GF-D8 (cell line): ENCODE measurements at regions not wholly inside any gene's neighbourhood (a gene's known extent, or its start where the extent isn't known, plus 50 kb on each side); places are given as distances from the start of the nearest gene placed in this dataset.
"Not testable (repeated sequence)": the region's sequence is repeated elsewhere in the genome, so short reads cannot be mapped to it uniquely, and the experiment has no call there.

Experiments used
- DNase-seq: peaks from one replicate; lab custom pipeline; 2025; lab: John Stamatoyannopoulos, UW

GRCh38 chr3:181987736-181988135, 276.0 kb downstream of the SOX2 start:
- no peak for DNase-seq

GRCh38 chr3:181998828-181999227, 287.1 kb downstream of the SOX2 start:
- DNase-seq, result no peak

GRCh38 chr3:181999314-181999713, 287.6 kb downstream of the SOX2 start:
- no peak for DNase-seq

GRCh38 chr3:182000447-182000846, 288.7 kb downstream of the SOX2 start:
- no peak for DNase-seq

GRCh38 chr3:182005219-182005618, 293.5 kb downstream of the SOX2 start:
- DNase-seq, result no peak

- no peak for DNase-seq
Measured at GRCh38 chr3:182005701-182006100, 294.0 kb downstream of the SOX2 start.

GRCh38 chr3:182006431-182006830, 294.7 kb downstream of the SOX2 start:
- DNase-seq, result no peak

GRCh38 chr3:182007441-182007840, 295.7 kb downstream of the SOX2 start:
- no peak for DNase-seq

GRCh38 chr3:182018361-182018760, 306.6 kb downstream of the SOX2 start:
- DNase-seq, result no peak

- no peak for DNase-seq
Measured at GRCh38 chr3:182019926-182020325, 308.2 kb downstream of the SOX2 start.

GRCh38 chr3:182023843-182024242, 312.1 kb downstream of the SOX2 start:
- no peak for DNase-seq

- DNase-seq, result no peak
Measured at GRCh38 chr3:182027366-182027765, 315.6 kb downstream of the SOX2 start.

GRCh38 chr3:182028081-182028480, 316.4 kb downstream of the SOX2 start:
- DNase-seq, result no peak

GRCh38 chr3:182034231-182034630, 322.5 kb downstream of the SOX2 start:
- not testable (repeated sequence) for DNase-seq

GRCh38 chr3:182035324-182035723, 323.6 kb downstream of the SOX2 start:
- DNase-seq, result no peak

- no peak for DNase-seq
Measured at GRCh38 chr3:182036382-182036781, 324.7 kb downstream of the SOX2 start.

GRCh38 chr3:182041668-182042291, 330.1 kb downstream of the SOX2 start:
- no peak for DNase-seq

GRCh38 chr3:182045736-182046135, 334.0 kb downstream of the SOX2 start:
- no peak for DNase-seq

- DNase-seq, result no peak
Measured at GRCh38 chr3:182046166-182046764, 334.5 kb downstream of the SOX2 start.

- DNase-seq, result no peak
Measured at GRCh38 chr3:182050932-182051331, 339.2 kb downstream of the SOX2 start.

GRCh38 chr3:182052332-182052731, 340.6 kb downstream of the SOX2 start:
- DNase-seq, result no peak

GRCh38 chr3:182052757-182053156, 341.0 kb downstream of the SOX2 start:
- no peak for DNase-seq

GRCh38 chr3:182058488-182058887, 346.8 kb downstream of the SOX2 start:
- DNase-seq, result no peak

GRCh38 chr3:182063742-182064141, 352.0 kb downstream of the SOX2 start:
- DNase-seq, result no peak
